ENCODE measurements at regions not wholly inside any gene's neighbourhood (a gene's known extent, or its start where the extent isn't known, plus 50 kb on each side); places are given as distances from the start of the nearest gene placed in this dataset.

DNA sequence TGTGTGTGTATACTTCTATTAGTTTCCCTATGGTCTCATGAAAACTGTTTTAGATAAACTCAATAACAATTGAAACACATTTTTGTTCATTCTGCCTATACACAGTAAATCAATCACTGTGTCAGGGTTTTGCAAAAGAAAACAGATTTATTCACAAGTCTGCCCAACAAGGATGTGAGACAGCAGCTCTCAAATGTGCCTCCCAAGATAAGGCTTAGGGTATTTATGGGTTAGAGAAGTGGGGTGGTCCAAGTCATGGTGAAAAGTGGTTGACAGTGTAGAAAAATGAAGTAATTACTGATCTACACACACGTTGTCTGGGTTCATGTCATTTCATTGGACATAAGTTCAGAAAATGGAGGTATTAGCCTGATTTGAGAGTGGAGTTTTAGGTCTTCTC, 844.6 kb downstream of the SLITRK6 start:
- no peaks in the 10 kb centered on the region for H3K4me1 ChIP-seq
- TF ChIP-seq, protein P1, sequence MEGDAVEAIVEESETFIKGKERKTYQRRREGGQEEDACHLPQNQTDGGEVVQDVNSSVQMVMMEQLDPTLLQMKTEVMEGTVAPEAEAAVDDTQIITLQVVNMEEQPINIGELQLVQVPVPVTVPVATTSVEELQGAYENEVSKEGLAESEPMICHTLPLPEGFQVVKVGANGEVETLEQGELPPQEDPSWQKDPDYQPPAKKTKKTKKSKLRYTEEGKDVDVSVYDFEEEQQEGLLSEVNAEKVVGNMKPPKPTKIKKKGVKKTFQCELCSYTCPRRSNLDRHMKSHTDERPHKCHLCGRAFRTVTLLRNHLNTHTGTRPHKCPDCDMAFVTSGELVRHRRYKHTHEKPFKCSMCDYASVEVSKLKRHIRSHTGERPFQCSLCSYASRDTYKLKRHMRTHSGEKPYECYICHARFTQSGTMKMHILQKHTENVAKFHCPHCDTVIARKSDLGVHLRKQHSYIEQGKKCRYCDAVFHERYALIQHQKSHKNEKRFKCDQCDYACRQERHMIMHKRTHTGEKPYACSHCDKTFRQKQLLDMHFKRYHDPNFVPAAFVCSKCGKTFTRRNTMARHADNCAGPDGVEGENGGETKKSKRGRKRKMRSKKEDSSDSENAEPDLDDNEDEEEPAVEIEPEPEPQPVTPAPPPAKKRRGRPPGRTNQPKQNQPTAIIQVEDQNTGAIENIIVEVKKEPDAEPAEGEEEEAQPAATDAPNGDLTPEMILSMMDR (IDR thresholded peaks at IDR 0.05): no peak
- no peak overlapping the region for H3K9ac ChIP-seq (ENCODE audit: low read depth in 2 of 2, low read length in 2 of 2)
- H3K9me3 ChIP-seq: no peaks in the 10 kb centered on the region
- H3K27ac ChIP-seq: no peak overlapping the region
- intact Hi-C loops (cut with DNase I): no loop called here
- no peaks in the 10 kb centered on the region for H3K27me3 ChIP-seq
- no peak overlapping the region for H3K4me3 ChIP-seq
- no peaks in the 10 kb centered on the region for H3K36me3 ChIP-seq
- no peak for DNase-seq

DNA sequence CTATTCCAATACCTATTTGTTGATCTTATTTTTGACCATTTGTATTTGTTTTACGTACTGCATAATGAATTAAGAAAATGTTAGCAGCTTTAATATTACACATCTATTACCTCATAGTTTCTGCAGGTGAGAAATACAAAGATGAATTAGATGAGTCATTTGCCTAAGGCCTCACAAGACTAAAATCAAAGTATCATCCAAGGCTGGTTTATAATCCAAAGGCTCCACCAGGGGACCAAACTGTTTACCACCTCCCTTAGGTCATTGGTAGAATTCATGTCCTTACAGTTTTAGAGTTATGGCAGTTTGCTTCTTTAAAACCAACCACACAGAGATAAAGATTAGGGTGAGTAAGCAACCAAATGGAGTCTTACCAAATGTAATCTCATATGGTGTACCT, 848.1 kb downstream of the SLITRK6 start:
- Histone ChIP-seq H3K27ac (no peak overlapping the region), H3K27me3 (no peaks in the 10 kb centered on the region), H3K9ac (ENCODE audit: low read depth in 2 of 2, low read length in 2 of 2) (no peak overlapping the region), H3K36me3 (no peaks in the 10 kb centered on the region), H3K4me1 (no peaks in the 10 kb centered on the region), H3K4me3 (no peak overlapping the region), H3K9me3 (no peaks in the 10 kb centered on the region)
- intact Hi-C loops (cut with DNase I): no loop called here
- TF ChIP-seq, protein P1 (IDR thresholded peaks at IDR 0.05): no peak
- DNase-seq: no peak

DNA sequence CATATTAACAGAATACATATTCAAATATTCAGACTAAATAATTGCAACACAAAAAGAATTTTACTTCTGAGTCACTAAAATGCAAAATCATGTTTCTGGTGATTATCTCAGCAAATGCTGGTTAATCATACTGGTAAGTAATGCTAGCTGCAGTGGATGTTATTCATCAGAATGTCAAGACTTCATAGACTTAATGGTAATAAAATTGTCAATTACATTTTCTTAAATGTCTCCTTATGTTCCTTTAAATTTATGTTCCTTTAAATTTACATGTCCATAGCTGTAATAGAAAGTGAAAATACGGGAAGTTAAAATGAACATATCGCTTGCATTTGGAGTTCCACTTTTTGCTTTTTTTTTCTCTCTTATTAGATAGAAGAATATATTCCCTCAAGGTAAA, 853.0 kb downstream of the SLITRK6 start:
- no peaks in the 10 kb centered on the region for H3K9me3 ChIP-seq
- H3K4me1 ChIP-seq: no peaks in the 10 kb centered on the region
- no peaks in the 10 kb centered on the region for H3K36me3 ChIP-seq
- no peak overlapping the region for H3K4me3 ChIP-seq
- H3K9ac ChIP-seq (ENCODE audit: low read depth in 2 of 2, low read length in 2 of 2): no peak overlapping the region
- TF ChIP-seq, protein P1 (IDR thresholded peaks at IDR 0.05): no peak
- intact Hi-C loops (cut with DNase I): no loop called here
- no peak for DNase-seq
- no peak overlapping the region for H3K27ac ChIP-seq
- H3K27me3 ChIP-seq: no peaks in the 10 kb centered on the region

DNA sequence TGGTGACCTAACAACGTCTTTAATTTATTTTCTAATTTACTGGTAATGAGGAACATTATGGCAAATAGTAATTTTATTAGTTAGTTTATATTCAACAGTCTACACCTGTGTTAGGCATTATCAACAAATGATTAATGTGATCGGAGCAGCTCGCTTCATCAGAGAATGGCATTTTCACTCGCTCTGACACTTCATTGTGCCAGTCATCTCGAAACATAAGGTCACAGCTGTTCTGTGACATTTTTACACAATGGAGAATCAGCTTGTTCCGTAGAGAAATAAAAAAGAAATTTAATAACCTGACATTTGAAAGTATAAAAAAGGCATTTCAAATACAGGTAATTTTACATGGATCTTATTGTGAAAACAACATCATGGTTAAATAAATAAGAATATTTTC, 858.4 kb downstream of the SLITRK6 start:
- Histone ChIP-seq H3K36me3 (no peaks in the 10 kb centered on the region), H3K9me3 (no peaks in the 10 kb centered on the region), H3K27ac (no peak overlapping the region), H3K27me3 (no peaks in the 10 kb centered on the region), H3K9ac (ENCODE audit: low read depth in 2 of 2, low read length in 2 of 2) (no peak overlapping the region), H3K4me1 (no peaks in the 10 kb centered on the region), H3K4me3 (no peak overlapping the region)
- TF ChIP-seq, protein P1 (IDR thresholded peaks at IDR 0.05): no peak
- no peak for DNase-seq
- intact Hi-C loops (cut with DNase I): no loop called here

DNA sequence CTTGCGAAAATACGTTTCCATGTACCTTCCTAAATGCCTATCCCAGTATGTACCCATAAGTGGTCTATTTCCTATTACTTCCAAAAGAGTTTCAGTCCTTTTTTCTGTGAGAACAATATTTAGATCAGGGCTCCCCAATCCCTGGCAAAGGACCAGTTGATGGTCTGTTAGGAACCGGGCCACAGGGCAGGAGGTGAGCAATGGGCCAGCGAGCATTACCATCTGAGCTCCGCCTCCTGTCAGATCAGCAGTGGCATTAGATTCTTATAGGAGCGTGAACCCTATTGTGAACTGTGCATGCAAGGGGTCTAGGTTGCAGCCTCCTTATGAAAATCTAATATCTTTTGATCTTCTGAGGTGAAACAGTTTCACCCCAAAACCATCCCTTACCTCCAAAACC, 859.1 kb downstream of the SLITRK6 start:
- DNase-seq: no peak
- intact Hi-C loops (cut with DNase I): no loop called here
- H3K27ac ChIP-seq: no peak overlapping the region
- no peak overlapping the region for H3K4me3 ChIP-seq
- TF ChIP-seq, protein P1 (IDR thresholded peaks at IDR 0.05): no peak
- H3K27me3 ChIP-seq: no peaks in the 10 kb centered on the region
- H3K9ac ChIP-seq (ENCODE audit: low read depth in 2 of 2, low read length in 2 of 2): no peak overlapping the region
- H3K36me3 ChIP-seq: no peaks in the 10 kb centered on the region
- no peaks in the 10 kb centered on the region for H3K9me3 ChIP-seq
- H3K4me1 ChIP-seq: no peaks in the 10 kb centered on the region

DNA sequence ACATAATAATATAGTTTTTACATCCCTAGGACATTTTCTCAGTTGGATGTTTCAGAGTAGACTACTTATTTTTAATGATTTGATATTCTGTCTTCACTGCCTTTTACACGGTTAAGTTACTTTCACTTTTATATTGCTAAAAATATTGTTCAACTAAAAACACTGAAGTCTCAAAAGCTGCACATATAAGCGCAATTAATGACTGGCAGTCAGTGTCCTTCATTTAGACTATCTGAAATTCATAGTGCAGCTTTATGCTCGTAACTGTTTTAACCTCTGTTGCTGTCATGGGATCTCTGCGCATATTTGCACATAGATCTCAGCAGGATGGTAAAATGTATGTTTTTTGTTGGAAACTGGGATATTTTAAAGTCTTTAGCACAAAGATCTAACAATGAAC, 864.3 kb downstream of the SLITRK6 start:
- Histone ChIP-seq H3K4me3 (no peak overlapping the region), H3K36me3 (no peaks in the 10 kb centered on the region), H3K4me1 (no peaks in the 10 kb centered on the region), H3K27me3 (no peaks in the 10 kb centered on the region), H3K9me3 (no peaks in the 10 kb centered on the region), H3K27ac (no peak overlapping the region), H3K9ac (ENCODE audit: low read depth in 2 of 2, low read length in 2 of 2) (no peak overlapping the region)
- no peak for DNase-seq
- TF ChIP-seq, protein P1 (IDR thresholded peaks at IDR 0.05): no peak
- intact Hi-C loops (cut with DNase I): no loop called here
